IMR-90 (cell line): ENCODE measurements at regions not wholly inside any gene's neighbourhood (a gene's known extent, or its start where the extent isn't known, plus 50 kb on each side); places are given as distances from the start of the nearest gene placed in this dataset.

ENCODE experiments used
- ATAC-seq: fragments of 200-7000 bp; cut with Tn5 transposase; 2 replicates; pipeline ENCODE4 v1.9.1; 2020; ENCODE audit warnings: low read depth, mild to moderate bottlenecking, moderate library complexity
- BruUV-seq: library from RNA; stranded (reverse); fragments of 400-500 nt; replicated peaks from 2 replicates; lab custom pipeline; 2021; lab: Mats Ljungman, UMichigan
- CTCF ChIA-PET: fragments of 300-600 bp; formaldehyde crosslinking; extraction: SDS; loops from one replicate; lab custom pipeline; 2021; ENCODE audit warnings: antibody characterized with exemption; lab: Yijun Ruan, JAX
- POLR2A ChIA-PET: fragments of 300-600 bp; sonication (Branson Sonifier 250); formaldehyde crosslinking; loops from one replicate; lab custom pipeline; 2022; ENCODE audit warnings: antibody characterized with exemption; ENCODE audit not compliant: unreplicated experiment; lab: Charles Lee
- DNase-seq: peaks from one replicate; pipeline ENCODE4 v3.0.0; 2013
- H2AFZ ChIP-seq: replicated peaks from 2 replicates; pipeline ENCODE3; 2013; ENCODE audit warnings: low read length, mild to moderate bottlenecking; ENCODE audit not compliant: poor library complexity
- H2AK5ac ChIP-seq: 2 replicates; pipeline ENCODE4 v1.6.1; 2013; ENCODE audit warnings: low read depth, low read length, inconsistent platforms
- H2AK9ac ChIP-seq: replicated peaks from 2 replicates; pipeline ENCODE3; 2013; ENCODE audit warnings: mild to moderate bottlenecking, low read depth, low read length, moderate library complexity; ENCODE audit not compliant: poor library complexity
- H2BK120ac ChIP-seq: 2 replicates; pipeline ENCODE4 v1.6.1; 2013; ENCODE audit warnings: low read depth, low read length, inconsistent platforms
- H2BK15ac ChIP-seq: 3 replicates; pipeline ENCODE4 v1.6.1; 2013; ENCODE audit warnings: low read depth, low read length, inconsistent platforms
- H2BK20ac ChIP-seq: 2 replicates; pipeline ENCODE4 v1.6.1; 2013; ENCODE audit warnings: low read depth, mild to moderate bottlenecking, inconsistent platforms, low read length, moderate library complexity
- H2BK5ac ChIP-seq: 2 replicates; pipeline ENCODE4 v1.6.1; 2013; ENCODE audit warnings: mild to moderate bottlenecking, low read depth, low read length, inconsistent platforms; ENCODE audit not compliant: poor library complexity, severe bottlenecking
- H3K14ac ChIP-seq: replicated peaks from 2 replicates; pipeline ENCODE4 v1.6.1; 2013; ENCODE audit warnings: low read depth, low read length, inconsistent platforms
- H3K18ac ChIP-seq: 2 replicates; pipeline ENCODE4 v1.6.1; 2013; ENCODE audit warnings: low read depth, low read length, control low read depth
- H3K23ac ChIP-seq: 2 replicates; pipeline ENCODE4 v1.6.1; 2013; ENCODE audit warnings: low read depth, low read length, inconsistent platforms
- H3K27ac ChIP-seq: 2 replicates; pipeline ENCODE4 v1.5.1; 2013; ENCODE audit warnings: mild to moderate bottlenecking, control low read depth, low read length; ENCODE audit not compliant: insufficient read depth
- H3K27me3 ChIP-seq: 2 replicates; pipeline ENCODE4 v1.6.1; 2013; ENCODE audit warnings: low read length; ENCODE audit not compliant: control insufficient read depth, insufficient read depth
- H3K36me3 ChIP-seq: 2 replicates; pipeline ENCODE4 v1.6.1; 2013; ENCODE audit warnings: low read length, mixed read lengths; ENCODE audit not compliant: control insufficient read depth, insufficient read depth
- H3K4ac ChIP-seq: 2 replicates; pipeline ENCODE4 v1.6.1; 2013; ENCODE audit warnings: low read depth, low read length, inconsistent platforms
- H3K4me1 ChIP-seq: 2 replicates; pipeline ENCODE4 v1.6.1; 2013; ENCODE audit warnings: low read length, mixed read lengths; ENCODE audit not compliant: control insufficient read depth, insufficient read depth
- H3K4me2 ChIP-seq: 2 replicates; pipeline ENCODE4 v1.6.1; 2013; ENCODE audit warnings: low read depth, mild to moderate bottlenecking, control low read depth, low read length, moderate library complexity
- H3K4me3 ChIP-seq: 2 replicates; pipeline ENCODE4 v1.5.1; 2013; ENCODE audit warnings: low read depth, mild to moderate bottlenecking, control low read depth, low read length, moderate library complexity; ENCODE audit not compliant: insufficient read depth
- H3K56ac ChIP-seq: 2 replicates; pipeline ENCODE4 v1.6.1; 2013; ENCODE audit warnings: low read length, inconsistent platforms; ENCODE audit not compliant: insufficient read depth; ENCODE audit errors: extremely low read depth
- H3K79me1 ChIP-seq, 2 experiments: 2 replicates each; pipeline ENCODE4 v1.6.1; 2013; ENCODE audit warnings: low read length in 2 of 2, inconsistent platforms in 1 of 2, low read depth in 1 of 2
- H3K9ac ChIP-seq: 2 replicates; pipeline ENCODE4 v1.6.1; 2013; ENCODE audit warnings: low read depth, low read length, control low read depth
- H3K9me1 ChIP-seq: 2 replicates; pipeline ENCODE4 v1.6.1; 2013; ENCODE audit warnings: low read length, inconsistent platforms; ENCODE audit not compliant: insufficient read depth
- H3K9me3 ChIP-seq: 2 replicates; pipeline ENCODE4 v1.6.1; 2013; ENCODE audit warnings: low read length; ENCODE audit not compliant: control insufficient read depth, insufficient read depth
- H4K20me1 ChIP-seq: 2 replicates; pipeline ENCODE4 v1.6.1; 2013; ENCODE audit warnings: low read length, inconsistent platforms; ENCODE audit not compliant: insufficient read depth
- H4K5ac ChIP-seq: 2 replicates; pipeline ENCODE4 v1.6.1; 2013; ENCODE audit warnings: mild to moderate bottlenecking, low read depth, low read length, control low read depth
- H4K8ac ChIP-seq, 2 experiments: 2 replicates each; pipeline ENCODE4 v1.6.1; 2013; ENCODE audit warnings: low read depth in 2 of 2, low read length in 2 of 2, control low read depth in 1 of 2, inconsistent platforms in 1 of 2
- H4K91ac ChIP-seq: 2 replicates; pipeline ENCODE4 v1.6.1; 2013; ENCODE audit warnings: low read depth, low read length, inconsistent platforms; ENCODE audit not compliant: insufficient read depth
- BHLHE40 ChIP-seq: fragments of 150-350 bp; IDR thresholded peaks from 2 replicates; pipeline ENCODE4 v1.6.1; 2016; ENCODE audit warnings: mild to moderate bottlenecking, low read depth, low read length
- CEBPB ChIP-seq: IDR thresholded peaks from 2 replicates; pipeline ENCODE4 v1.6.1; 2012; ENCODE audit warnings: low read depth, low read length, improper control_type of control experiment
- MAFK ChIP-seq: IDR thresholded peaks from 2 replicates; pipeline ENCODE4 v1.6.1; 2012; ENCODE audit warnings: low read depth, low read length, improper control_type of control experiment
- MAZ ChIP-seq: IDR thresholded peaks from 2 replicates; pipeline ENCODE4 v1.6.1; 2012; ENCODE audit warnings: low read depth, mild to moderate bottlenecking, low read length, improper control_type of control experiment, moderate library complexity, borderline replicate concordance
- POLR2A ChIP-seq: IDR thresholded peaks from 2 replicates; pipeline ENCODE4 v1.6.1; 2012; ENCODE audit warnings: mild to moderate bottlenecking, low read depth, low read length
- RCOR1 ChIP-seq: IDR thresholded peaks from 2 replicates; pipeline ENCODE4 v1.6.1; 2012; ENCODE audit warnings: mild to moderate bottlenecking, low read length, improper control_type of control experiment; ENCODE audit not compliant: insufficient replicate concordance
- RFX5 ChIP-seq: IDR thresholded peaks from 2 replicates; pipeline ENCODE4 v1.8.0; 2012; ENCODE audit warnings: low read depth, mild to moderate bottlenecking, low read length, moderate library complexity
- SMC3 ChIP-seq: fragments of 150-350 bp; IDR thresholded peaks from 2 replicates; pipeline ENCODE4 v1.6.1; 2016; ENCODE audit warnings: low read depth, mild to moderate bottlenecking, antibody characterized with exemption, low read length, moderate library complexity
- WGBS, 2 experiments: methylation state at CpG; one replicate each; pipeline versions ENCODE4 v1.1.5 to v1.1.7; 2013; ENCODE audit warnings: missing lambda C conversion rate in 2 of 2; ENCODE audit not compliant: insufficient read length in 1 of 2; ENCODE audit errors: extremely low coverage in 2 of 2; 5-methylcytosine and 5-hydroxymethylcytosine counted together
- dilution Hi-C: fragments of 300-500 bp; cut with HindIII; formaldehyde crosslinking; loops from one replicate; pipeline ENCODE4 v1.14.3; 2018; ENCODE audit warnings: low sequenced_read_pairs; ENCODE audit not compliant: unreplicated experiment
- in situ Hi-C: fragments of 300-500 bp; cut with MboI; formaldehyde crosslinking; loops from 3 replicates; pipeline ENCODE4 v1.14.3; 2019; ENCODE audit warnings: low sequenced_read_pairs, inconsistent platforms, mixed read lengths
- intact Hi-C: fragments of 100-400 bp; cut with micrococcal nuclease; formaldehyde crosslinking; loops from 2 replicates; pipeline ENCODE4 v1.10.0; 2022
- TF ChIP-seq, protein P1 (sequence below): conservative IDR thresholded peaks from 2 replicates; pipeline ENCODE4 v1.5.1; 2012; ENCODE audit warnings: mild to moderate bottlenecking, low read depth, low read length, improper control_type of control experiment

DNA sequence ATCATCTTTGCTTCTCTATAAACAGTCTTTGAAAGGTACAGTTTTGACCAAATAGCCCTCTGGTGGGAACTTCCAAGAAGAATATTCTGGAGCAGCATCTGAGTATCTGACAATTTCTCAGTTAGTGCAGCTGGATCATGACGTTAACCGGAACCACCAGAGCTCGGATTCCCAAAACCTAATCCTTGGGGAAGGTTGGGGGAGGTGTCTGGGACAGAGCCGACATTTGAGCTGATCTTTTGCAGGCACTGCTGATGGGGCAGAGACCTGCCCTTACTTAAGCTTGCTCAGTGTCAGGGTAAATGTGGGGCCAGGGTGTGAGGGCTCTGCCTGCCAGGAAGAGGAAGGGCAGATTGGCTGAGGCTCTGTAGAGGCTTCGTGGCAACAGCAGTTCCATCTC is 416.6 kb downstream of the DHX35 start:
- H2BK120ac ChIP-seq = no peak overlapping the region
- CTCF ChIA-PET = no interaction called here
- intact Hi-C loops = no loop called here

More for the DNA sequence above, 416.6 kb downstream of the DHX35 start:
- Histone ChIP-seq H2BK15ac (no peak overlapping the region), H3K9me1 (no peaks in the 10 kb centered on the region), H2BK5ac (no peak overlapping the region), H3K27me3 (no peaks in the 10 kb centered on the region), H2AK9ac (no peak overlapping the region), H3K9me3 (peaks cover 5% of the 10 kb centered on the region; the same call in 1 of the 2 replicates), H3K79me1 (no peaks in the 10 kb centered on the region), H3K56ac (no peak overlapping the region), H3K4me2 (no peak overlapping the region), H3K9ac (no peak overlapping the region), H3K14ac (no peak overlapping the region), H4K5ac (no peak overlapping the region), H3K4me1 (no peaks in the 10 kb centered on the region), H2AFZ (no peak overlapping the region), H3K27ac (no peak overlapping the region), H4K8ac (no peak overlapping the region), H4K91ac (no peak overlapping the region), H3K23ac (no peak overlapping the region), H3K4ac (no peak overlapping the region), H3K4me3 (no peak overlapping the region), H2BK20ac (no peak overlapping the region), H3K36me3 (no peaks in the 10 kb centered on the region), H4K20me1 (no peaks in the 10 kb centered on the region), H2AK5ac (no peak overlapping the region), H3K18ac (no peak overlapping the region)
- no peak for TF ChIP-seq POLR2A
- no peak for TF ChIP-seq CEBPB
- TF ChIP-seq, protein P1, sequence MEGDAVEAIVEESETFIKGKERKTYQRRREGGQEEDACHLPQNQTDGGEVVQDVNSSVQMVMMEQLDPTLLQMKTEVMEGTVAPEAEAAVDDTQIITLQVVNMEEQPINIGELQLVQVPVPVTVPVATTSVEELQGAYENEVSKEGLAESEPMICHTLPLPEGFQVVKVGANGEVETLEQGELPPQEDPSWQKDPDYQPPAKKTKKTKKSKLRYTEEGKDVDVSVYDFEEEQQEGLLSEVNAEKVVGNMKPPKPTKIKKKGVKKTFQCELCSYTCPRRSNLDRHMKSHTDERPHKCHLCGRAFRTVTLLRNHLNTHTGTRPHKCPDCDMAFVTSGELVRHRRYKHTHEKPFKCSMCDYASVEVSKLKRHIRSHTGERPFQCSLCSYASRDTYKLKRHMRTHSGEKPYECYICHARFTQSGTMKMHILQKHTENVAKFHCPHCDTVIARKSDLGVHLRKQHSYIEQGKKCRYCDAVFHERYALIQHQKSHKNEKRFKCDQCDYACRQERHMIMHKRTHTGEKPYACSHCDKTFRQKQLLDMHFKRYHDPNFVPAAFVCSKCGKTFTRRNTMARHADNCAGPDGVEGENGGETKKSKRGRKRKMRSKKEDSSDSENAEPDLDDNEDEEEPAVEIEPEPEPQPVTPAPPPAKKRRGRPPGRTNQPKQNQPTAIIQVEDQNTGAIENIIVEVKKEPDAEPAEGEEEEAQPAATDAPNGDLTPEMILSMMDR = no peak
- TF ChIP-seq MAZ = no peak
- no peak for TF ChIP-seq MAFK
- no peak for TF ChIP-seq BHLHE40
- no peak for TF ChIP-seq RFX5
- no peak for TF ChIP-seq RCOR1
- TF ChIP-seq SMC3 = no peak
- DNase-seq = no peak
- in situ Hi-C loops (no loop called here), dilution Hi-C loops (no loop called here)
- no peak for ATAC-seq
- BruUV-seq = no TSS peak
- WGBS, 2 experiments = no CpG with 5 or more reads among the region's 5 CpGs
- POLR2A ChIA-PET = no interaction called here
